ENCODE measurements at regions not wholly inside any gene's neighbourhood (a gene's known extent, or its start where the extent isn't known, plus 50 kb on each side); places are given as distances from the start of the nearest gene placed in this dataset.
"Not testable (repeated sequence)": the region's sequence is repeated elsewhere in the genome, so short reads cannot be mapped to it uniquely, and the experiment has no call there.

GRCh38 chr2:208939852-208940251, 484.0 kb upstream of the MAP2 start:
- no peak for DNase-seq

DNA sequence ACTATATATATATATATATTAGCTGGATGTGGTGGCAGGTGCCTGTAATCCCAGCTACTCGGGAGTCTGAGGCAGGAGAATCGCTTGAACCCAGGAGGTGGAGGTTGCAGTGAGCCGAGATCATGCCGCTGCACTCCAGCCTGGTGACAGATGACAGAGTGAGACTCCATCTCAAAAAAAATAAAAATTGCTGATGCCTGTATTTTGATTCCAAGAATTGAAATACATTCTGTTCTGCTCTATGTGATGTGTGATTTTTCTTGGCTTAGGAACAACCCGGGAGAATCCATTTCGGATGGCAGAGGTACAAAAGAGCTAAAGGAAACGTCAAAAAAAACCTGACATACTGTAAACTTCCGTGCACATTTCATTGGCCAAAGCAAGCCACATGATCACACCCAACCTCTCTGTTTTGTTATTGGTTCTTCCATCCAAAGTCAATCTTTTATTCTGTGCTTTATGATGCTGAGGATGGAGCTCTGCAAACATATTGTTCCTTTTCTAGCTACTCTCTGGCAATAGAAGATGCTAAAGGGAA, 478.1 kb upstream of the MAP2 start:
- no peak for DNase-seq

DNA sequence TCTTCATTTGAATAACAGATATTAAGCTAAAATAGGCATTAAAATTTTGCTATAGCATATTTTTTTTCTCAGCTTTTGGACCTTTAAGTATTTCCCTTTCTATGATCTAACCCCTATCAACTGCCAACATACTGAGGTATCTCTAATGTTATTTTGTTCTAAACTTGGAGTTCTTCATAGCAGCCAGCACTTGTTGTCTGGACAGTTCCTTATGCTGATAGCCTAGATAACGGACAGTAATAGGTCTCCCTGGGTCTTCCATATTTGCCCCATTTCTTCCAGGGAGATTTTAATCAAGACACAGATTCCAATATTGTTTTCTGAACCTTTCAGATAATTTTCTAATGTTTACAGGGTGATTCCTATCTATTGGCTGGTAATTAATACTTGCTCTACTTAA, 475.8 kb upstream of the MAP2 start:
- DNase-seq = no peak

DNA sequence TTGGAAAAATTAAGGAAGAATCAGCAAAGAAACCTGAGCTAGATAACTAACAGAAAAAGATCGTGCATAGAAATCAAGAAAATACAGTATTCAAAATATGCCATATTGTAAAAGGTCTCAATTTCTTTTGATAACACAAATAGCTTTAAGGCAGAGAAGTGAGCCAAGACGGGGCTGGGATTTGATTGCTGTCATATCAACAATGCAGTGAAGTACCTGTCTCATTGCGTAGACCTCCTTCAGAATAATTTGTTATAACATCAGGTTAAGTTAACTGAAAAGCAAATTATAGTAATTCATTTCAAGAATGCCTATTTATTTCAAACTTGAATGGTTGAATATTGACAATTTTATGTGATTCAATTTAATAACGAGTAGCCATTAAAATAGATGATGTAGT, 453.8 kb upstream of the MAP2 start:
- DNase-seq = no peak

- DNase-seq = no peak
Observed at GRCh38 chr2:208977582-208977981, 446.3 kb upstream of the MAP2 start.

DNA sequence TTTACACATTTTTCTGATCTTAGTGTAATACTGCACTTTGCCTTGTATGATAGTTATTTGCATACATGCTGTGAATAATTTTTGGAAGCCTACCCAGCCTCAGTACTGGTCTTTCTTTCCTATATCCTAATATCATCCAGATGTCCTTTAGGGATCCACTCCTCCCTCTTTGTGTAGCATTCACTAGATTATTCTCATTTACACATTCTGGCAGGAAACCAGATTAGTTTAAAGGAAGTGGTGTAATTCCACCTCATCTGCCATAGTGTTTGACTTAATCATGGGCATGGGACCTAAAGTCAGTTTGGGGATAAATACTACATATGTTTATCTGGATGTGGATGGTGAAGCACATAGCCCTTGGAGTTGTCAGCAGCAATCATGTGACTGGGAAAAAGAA, 444.9 kb upstream of the MAP2 start:
- no peak for DNase-seq

DNA sequence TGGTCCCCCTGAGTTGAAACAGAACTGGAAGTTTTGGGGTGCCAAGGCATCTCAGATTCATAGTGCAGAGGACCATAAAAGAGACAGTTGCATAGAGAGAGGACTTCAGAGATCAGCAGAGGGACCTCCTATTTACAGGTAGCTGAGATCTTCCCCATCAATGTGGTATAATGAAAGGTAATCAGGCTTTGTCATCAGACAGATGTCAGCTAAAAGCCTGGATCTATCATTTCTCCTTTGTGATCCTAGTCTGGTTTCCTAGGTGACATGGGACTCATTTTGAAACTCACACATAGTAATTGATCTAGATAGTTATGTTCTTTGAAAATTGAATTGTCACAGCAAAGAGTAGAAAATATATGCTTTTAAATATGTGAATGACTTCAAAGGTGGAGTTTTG, 443.5 kb upstream of the MAP2 start:
- DNase-seq = no peak

- DNase-seq = no peak
Observed at GRCh38 chr2:208982831-208983230, 441.0 kb upstream of the MAP2 start.

DNA sequence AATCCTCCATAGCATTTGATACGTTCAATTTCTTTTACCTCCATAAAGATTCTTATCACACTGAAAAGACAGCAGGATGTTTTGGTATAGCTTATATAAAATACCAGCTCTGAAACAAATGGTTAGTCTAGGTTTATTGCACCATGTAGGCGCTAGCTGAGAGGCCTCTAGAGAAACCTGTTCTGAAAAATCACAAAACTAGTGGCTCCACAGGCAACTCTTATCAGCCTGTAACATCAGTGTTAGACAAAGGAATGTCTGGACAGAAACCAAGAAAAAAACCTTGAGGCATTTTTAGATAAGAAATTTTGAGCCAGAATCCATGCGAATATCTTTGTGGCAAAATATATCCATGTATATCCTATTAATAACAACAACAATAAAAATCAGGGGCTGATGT, 440.4 kb upstream of the MAP2 start:
- no peak for DNase-seq

- no peak for DNase-seq
Observed at GRCh38 chr2:208984376-208985090, 439.3 kb upstream of the MAP2 start.

GRCh38 chr2:208985644-208986043, 438.2 kb upstream of the MAP2 start:
- no peak for DNase-seq

GRCh38 chr2:208990716-208991115, 433.1 kb upstream of the MAP2 start:
- DNase-seq = no peak

DNA sequence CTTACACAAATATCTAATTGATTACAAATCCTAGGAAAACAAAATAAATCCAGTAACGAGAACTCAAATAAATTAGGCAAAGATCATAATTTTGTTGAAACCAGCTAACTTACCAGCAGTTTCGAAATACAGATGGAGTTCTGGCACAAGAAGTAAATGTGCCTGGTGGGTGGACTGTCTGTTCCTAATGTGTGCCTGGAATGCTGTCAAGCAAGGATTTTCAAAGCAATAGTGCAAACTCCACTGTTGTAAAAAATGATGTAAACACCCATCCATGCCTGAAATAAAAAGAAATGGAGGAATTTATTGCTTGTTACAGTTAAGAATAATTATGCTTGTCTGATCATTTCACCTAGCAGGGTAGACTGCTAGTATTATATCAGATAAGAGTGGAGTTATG, 423.9 kb upstream of the MAP2 start:
- no peak for DNase-seq

DNA sequence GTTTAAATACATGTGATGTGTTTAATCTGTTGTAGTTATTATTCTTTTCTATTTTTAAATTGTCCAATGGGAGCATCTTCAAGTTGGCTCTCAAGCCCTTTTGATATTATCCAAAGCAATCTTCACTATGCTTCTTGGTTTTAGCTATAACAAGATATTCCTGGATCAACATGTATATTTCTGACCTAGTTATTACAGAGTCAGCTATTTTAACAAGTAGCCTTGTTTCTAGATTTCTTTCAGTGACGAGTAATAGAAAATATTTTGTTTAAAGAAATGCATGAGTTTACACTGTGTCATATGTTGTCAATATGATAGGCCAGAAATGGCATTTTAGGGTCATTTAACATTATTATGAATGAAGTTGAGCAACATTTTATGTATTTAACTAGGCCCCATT, 421.8 kb upstream of the MAP2 start:
- no peak for DNase-seq

DNA sequence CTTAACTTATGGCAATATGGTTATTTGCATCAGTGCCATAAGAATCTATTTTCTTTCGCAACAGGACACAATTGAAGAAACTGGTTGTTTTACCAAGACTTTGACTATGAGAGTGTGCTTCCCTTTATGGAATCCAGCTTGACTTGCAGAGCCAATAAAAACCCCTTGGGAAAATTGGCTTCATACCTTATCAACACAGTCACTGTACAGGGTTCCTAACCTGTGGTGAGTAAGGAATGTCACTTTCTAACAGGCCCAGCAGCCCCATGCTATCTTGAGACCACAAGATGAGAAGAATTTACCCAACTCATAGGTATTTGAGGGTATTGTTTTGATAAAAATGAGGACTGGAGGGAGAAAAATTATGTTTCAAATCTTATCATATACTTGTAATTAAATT, 418.5 kb upstream of the MAP2 start:
- DNase-seq = no peak

GRCh38 chr2:209008636-209009287, 415.1 kb upstream of the MAP2 start:
- no peak for DNase-seq

DNA sequence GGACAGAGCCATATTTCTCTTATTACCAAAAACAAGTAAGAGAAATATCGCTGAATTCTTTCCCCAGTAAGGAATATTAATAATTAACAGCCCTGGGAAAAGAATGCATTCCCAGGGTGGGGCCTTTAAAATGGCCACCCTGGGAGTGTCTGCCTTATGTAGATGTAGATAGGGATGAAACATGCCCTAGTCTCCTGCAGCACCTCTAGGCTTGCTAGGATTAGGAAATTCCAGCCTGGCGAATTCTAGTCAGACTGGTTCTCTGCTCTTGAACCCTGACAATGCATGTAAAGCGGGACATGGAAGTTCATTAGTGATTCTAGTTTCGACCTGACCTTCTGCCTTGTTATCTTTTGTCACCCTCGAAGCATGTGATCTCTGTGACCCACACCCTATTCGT, 405.2 kb upstream of the MAP2 start:
- DNase-seq = not testable (repeated sequence)

- DNase-seq = no peak
Observed at GRCh38 chr2:209029249-209029648, 394.6 kb upstream of the MAP2 start.

- no peak for DNase-seq
Observed at GRCh38 chr2:209044307-209044706, 379.5 kb upstream of the MAP2 start.

GRCh38 chr2:209046163-209046562, 377.7 kb upstream of the MAP2 start:
- DNase-seq = no peak

DNA sequence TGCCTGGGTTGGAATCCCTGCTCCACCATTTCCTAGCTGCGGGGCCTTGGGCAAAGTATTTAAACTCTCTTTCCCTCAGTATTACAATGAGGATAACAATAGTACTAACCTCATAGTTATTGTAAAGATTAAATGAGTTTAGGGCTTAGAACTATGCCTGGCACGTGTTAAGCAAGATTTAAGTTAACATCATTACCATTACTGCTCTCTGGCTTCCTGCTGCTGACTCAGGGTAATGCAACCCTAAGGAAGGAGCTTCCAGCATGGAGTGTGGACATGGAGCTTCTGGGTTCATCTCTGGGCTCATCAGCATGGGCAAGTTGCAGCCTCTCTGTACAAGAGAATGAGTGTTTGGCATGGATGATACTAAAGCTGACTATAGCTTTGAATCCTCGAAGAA, 374.2 kb upstream of the MAP2 start:
- DNase-seq = no peak

GRCh38 chr2:209062210-209062609, 361.6 kb upstream of the MAP2 start:
- no peak for DNase-seq

DNA sequence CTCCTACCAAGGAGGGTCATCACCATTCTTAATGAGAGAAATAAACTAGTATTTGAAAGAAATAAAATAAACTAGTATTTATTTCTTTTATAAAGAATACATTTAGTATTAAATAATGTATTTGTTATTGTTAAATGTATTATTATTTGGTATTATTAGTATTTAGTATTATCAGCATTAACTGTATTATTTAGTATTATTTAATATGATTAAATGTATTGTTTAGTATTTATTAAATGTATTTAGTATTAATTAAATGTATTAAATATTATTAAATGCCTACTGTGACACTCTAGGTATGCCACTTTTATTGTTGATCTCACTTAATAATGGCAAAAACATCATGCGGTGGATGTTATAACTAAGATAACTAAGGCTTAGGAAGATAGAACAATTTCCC, 353.6 kb upstream of the MAP2 start:
- no peak for DNase-seq

DNA sequence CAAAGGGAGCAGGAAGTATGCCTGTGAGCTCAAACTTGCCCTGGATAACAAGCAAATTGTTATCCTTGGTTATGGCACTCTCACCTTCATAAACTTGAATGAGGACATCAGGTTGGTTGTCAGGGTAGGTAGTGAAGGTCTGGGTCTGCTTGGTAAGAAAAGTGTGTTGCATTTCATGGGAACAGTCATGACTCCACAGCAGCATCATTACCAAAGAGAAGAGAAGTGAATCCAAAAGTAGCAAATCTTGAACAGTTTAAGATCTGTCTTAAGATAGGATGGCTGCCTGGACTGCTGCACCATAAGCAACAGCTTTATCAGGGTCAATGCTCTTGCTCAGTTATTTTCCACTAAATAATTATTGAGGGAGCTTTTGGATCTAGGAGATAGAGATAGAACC, 350.7 kb upstream of the MAP2 start:
- DNase-seq = no peak

DNA sequence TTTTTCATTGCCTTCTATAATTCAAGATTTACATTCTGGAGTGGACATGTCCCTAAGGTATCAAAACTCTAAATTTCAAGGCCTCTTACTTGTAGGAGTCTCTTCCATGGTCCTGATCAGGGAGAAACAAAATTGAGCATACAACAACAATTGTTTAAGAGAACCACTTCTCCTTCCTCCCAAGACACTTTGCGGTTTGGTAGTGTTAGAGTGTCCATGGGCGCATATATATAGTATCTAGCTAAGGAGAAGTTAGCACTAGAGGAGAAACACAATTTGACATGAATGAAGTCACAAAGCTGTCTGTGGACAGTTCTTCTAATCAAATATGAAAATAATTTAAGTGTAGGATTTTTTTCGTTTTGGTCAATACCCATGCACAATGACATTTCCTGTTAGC, 349.1 kb upstream of the MAP2 start:
- DNase-seq = no peak
